IMR-90 (cell line): ENCODE measurements at regions not wholly inside any gene's neighbourhood (a gene's known extent, or its start where the extent isn't known, plus 50 kb on each side); places are given as distances from the start of the nearest gene placed in this dataset.

ENCODE experiments used
- BHLHE40 ChIP-seq: fragments of 150-350 bp; IDR thresholded peaks from 2 replicates; pipeline ENCODE4 v1.6.1; 2016; ENCODE audit warnings: mild to moderate bottlenecking, low read depth, low read length
- CEBPB ChIP-seq: IDR thresholded peaks from 2 replicates; pipeline ENCODE4 v1.6.1; 2012; ENCODE audit warnings: low read depth, low read length, improper control_type of control experiment
- FOS ChIP-seq: fragments of 150-350 bp; IDR thresholded peaks from 2 replicates; pipeline ENCODE4 v1.6.1; 2016; ENCODE audit warnings: low read depth, low read length
- MAZ ChIP-seq: IDR thresholded peaks from 2 replicates; pipeline ENCODE4 v1.6.1; 2012; ENCODE audit warnings: low read depth, mild to moderate bottlenecking, low read length, improper control_type of control experiment, moderate library complexity, borderline replicate concordance
- MXI1 ChIP-seq: IDR thresholded peaks from 2 replicates; pipeline ENCODE4 v1.6.1; 2012; ENCODE audit warnings: low read depth, mild to moderate bottlenecking, low read length, moderate library complexity, borderline replicate concordance
- POLR2A ChIP-seq: IDR thresholded peaks from 2 replicates; pipeline ENCODE4 v1.6.1; 2012; ENCODE audit warnings: mild to moderate bottlenecking, low read depth, low read length
- RAD21 ChIP-seq: IDR thresholded peaks from 2 replicates; pipeline ENCODE4 v1.6.1; 2012; ENCODE audit warnings: low read length, improper control_type of control experiment
- RCOR1 ChIP-seq: IDR thresholded peaks from 2 replicates; pipeline ENCODE4 v1.6.1; 2012; ENCODE audit warnings: mild to moderate bottlenecking, low read length, improper control_type of control experiment; ENCODE audit not compliant: insufficient replicate concordance
- RFX5 ChIP-seq: IDR thresholded peaks from 2 replicates; pipeline ENCODE4 v1.8.0; 2012; ENCODE audit warnings: low read depth, mild to moderate bottlenecking, low read length, moderate library complexity
- SMC3 ChIP-seq: fragments of 150-350 bp; IDR thresholded peaks from 2 replicates; pipeline ENCODE4 v1.6.1; 2016; ENCODE audit warnings: low read depth, mild to moderate bottlenecking, antibody characterized with exemption, low read length, moderate library complexity
- TF ChIP-seq, protein P1 (sequence below): fragments of 150-350 bp; IDR thresholded peaks from 2 replicates; pipeline ENCODE4 v1.6.1; 2017; ENCODE audit warnings: mild to moderate bottlenecking, antibody characterized with exemption, low read length, low read depth
- TF ChIP-seq, protein P2 (sequence below): conservative IDR thresholded peaks from 2 replicates; pipeline ENCODE4 v1.5.1; 2012; ENCODE audit warnings: mild to moderate bottlenecking, low read depth, low read length, improper control_type of control experiment

- TF ChIP-seq, protein P1, sequence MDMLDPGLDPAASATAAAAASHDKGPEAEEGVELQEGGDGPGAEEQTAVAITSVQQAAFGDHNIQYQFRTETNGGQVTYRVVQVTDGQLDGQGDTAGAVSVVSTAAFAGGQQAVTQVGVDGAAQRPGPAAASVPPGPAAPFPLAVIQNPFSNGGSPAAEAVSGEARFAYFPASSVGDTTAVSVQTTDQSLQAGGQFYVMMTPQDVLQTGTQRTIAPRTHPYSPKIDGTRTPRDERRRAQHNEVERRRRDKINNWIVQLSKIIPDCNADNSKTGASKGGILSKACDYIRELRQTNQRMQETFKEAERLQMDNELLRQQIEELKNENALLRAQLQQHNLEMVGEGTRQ = no peak
- TF ChIP-seq, protein P2, sequence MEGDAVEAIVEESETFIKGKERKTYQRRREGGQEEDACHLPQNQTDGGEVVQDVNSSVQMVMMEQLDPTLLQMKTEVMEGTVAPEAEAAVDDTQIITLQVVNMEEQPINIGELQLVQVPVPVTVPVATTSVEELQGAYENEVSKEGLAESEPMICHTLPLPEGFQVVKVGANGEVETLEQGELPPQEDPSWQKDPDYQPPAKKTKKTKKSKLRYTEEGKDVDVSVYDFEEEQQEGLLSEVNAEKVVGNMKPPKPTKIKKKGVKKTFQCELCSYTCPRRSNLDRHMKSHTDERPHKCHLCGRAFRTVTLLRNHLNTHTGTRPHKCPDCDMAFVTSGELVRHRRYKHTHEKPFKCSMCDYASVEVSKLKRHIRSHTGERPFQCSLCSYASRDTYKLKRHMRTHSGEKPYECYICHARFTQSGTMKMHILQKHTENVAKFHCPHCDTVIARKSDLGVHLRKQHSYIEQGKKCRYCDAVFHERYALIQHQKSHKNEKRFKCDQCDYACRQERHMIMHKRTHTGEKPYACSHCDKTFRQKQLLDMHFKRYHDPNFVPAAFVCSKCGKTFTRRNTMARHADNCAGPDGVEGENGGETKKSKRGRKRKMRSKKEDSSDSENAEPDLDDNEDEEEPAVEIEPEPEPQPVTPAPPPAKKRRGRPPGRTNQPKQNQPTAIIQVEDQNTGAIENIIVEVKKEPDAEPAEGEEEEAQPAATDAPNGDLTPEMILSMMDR = no peak
- TF ChIP-seq MAZ (no peak), CEBPB (no peak), POLR2A (no peak), RAD21 (no peak), RCOR1 (no peak), FOS (no peak), SMC3 (no peak), BHLHE40 (no peak), RFX5 (no peak), MXI1 (no peak)
These were observed 658.3 kb upstream of the CPEB2 start for GRCh38 chr4:14343961-14344360.
